GM18909 (cell line): ENCODE measurements at regions not wholly inside any gene's neighbourhood (a gene's known extent, or its start where the extent isn't known, plus 50 kb on each side); places are given as distances from the start of the nearest gene placed in this dataset.

ENCODE experiments used
- ATAC-seq: cut with Tn5 transposase; IDR thresholded peaks from one replicate; pipeline ENCODE4 v1.9.1; 2021; ENCODE audit warnings: mild to moderate bottlenecking; ENCODE audit not compliant: unreplicated experiment, poor library complexity

DNA sequence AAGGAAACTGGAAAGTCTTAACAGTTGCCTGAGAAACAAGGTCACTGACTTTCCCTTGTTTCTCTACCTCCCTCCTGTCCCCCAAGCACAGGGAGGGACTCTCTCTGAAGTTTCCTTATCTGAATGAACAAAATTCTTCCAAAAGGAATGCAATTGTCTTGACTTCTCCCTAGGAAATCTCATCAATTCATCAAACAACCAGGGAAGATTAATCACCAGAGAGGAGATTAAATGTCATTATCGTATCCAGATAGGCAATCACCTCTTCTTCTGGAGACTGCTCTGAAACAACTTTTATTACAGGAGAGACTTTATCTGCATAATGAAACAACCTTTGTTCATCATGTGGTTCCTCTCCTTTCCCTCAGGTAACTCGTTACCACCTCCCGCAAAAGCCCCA is 431.4 kb downstream of the SLC16A7 start:
- no peak for ATAC-seq

GRCh38 chr12:60034147-60034546 is 438.3 kb downstream of the SLC16A7 start:
- ATAC-seq = no peak

DNA sequence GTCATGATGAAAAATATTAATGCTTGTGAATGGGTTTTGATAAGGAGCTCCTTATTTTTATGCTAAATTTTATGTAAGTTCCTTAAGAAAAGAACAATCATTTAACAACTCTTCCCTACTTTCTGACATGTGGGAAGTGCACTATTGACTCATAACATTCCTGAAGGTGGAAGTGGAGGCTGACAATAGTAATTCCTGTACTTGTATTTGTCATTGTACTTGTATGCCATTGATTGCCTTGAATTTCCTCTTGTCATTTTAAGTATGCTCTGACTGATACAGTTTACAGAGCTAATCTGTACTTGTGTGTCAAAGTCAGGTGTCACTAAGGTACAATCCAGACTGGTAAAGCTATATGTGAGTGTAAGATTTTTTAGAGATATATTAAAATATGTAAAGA is 440.0 kb downstream of the SLC16A7 start:
- no peak for ATAC-seq

GRCh38 chr12:60042835-60043234 is 447.0 kb downstream of the SLC16A7 start:
- ATAC-seq = no peak

- ATAC-seq = no peak
Measured at GRCh38 chr12:60043236-60043635, 447.4 kb downstream of the SLC16A7 start.

GRCh38 chr12:60052483-60052882 is 456.7 kb downstream of the SLC16A7 start:
- no peak for ATAC-seq

DNA sequence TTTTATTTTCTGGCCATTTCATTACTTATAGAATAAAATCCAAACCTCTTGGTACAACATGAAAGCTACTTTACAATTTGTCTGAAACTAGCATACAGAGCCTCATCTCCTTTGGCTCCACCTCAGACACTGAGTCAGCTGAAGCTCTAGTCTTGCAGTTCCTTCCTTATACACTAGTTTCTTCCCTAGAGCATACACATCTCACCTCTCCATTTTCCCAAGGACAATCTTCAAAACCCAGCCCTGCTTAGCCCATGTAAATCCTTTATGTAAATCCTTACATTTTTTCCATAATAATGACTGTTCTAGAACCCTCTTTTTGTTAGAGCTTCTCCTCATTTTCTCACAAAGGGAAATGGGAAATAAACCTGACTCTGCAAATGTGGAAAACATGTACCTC is 463.4 kb downstream of the SLC16A7 start:
- no peak for ATAC-seq

GRCh38 chr12:60066655-60067054 is 470.8 kb downstream of the SLC16A7 start:
- ATAC-seq = no peak

GRCh38 chr12:60070552-60070951 is 474.7 kb downstream of the SLC16A7 start:
- no peak for ATAC-seq

GRCh38 chr12:60071759-60072191 is 475.9 kb downstream of the SLC16A7 start:
- no peak for ATAC-seq

DNA sequence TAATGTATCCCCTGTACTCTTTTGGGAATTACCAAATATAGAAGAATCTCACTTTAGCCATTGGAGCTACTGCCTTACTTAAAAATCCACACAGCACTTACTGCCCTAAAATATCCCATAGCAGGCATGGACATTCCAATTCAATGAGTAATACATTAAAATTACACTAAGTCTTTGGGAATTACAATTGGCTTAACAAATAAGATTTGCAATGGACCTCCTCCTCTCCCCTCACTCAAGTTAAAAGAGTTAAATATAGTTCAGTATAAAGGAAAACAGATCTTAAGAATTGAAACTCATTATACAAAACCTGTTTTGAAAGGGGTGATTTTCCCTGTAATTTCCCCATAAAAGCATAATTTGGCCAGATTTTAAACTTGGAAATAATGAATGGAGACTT is 477.1 kb downstream of the SLC16A7 start:
- ATAC-seq = no peak

- ATAC-seq = no peak
Measured at GRCh38 chr12:60075091-60075490, 479.3 kb downstream of the SLC16A7 start.

DNA sequence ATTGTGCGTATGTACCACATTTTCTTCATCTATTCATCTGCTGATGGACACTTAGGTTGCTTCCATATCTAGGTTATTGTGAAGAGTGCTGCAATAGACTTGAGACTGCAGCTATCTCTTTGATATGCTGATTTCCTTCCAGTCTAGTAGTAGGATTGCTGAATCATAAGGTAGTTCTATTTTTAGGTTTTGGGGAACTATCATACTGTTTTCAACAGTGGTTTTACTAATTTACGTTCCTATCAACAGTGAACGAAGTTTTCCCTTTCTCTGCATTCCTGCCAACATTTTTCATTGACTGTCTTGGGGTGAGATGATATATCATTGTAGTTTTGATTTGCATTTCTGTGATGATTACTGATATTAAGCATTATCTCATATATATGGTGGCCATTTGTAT is 482.2 kb downstream of the SLC16A7 start:
- no peak for ATAC-seq

- no peak for ATAC-seq
Measured at GRCh38 chr12:60093428-60093827, 497.6 kb downstream of the SLC16A7 start.

DNA sequence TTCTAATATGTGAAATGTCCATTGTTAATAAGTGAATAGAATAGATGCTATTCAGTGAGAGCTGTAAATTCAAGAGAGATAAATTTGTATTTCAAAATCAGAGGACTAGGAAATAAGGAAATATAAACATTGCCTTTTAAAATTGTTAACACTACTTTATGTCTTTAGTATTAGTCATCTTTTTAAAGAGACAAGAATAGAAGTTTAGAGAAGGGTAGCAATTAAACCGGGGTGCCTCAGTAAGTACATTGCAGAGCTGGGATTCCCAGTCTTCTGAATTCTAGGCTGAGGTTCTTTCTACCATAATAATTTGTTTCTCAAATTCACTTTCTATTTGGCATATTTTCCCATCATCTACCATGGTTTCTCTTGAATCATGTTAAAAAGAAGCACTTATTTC is 498.6 kb downstream of the SLC16A7 start:
- no peak for ATAC-seq

DNA sequence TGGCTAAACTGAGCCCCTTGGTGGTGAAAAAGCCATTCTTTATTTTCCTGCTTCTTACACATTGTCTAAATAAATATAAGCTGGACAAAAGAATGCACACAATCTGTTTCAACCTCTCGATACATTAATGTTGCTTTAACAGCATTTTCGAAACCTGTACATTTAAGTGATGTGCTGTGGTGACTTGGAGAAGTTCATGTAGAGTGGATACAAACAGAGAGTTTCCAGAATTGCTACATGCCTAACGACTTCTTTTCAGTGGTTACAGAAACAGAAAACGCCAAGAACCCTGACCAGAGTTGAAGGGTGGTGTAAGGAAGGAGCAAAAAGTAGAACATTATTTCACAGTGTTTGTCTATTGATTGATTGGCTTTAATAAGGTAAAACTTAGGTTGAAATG is 500.9 kb downstream of the SLC16A7 start:
- ATAC-seq = no peak

DNA sequence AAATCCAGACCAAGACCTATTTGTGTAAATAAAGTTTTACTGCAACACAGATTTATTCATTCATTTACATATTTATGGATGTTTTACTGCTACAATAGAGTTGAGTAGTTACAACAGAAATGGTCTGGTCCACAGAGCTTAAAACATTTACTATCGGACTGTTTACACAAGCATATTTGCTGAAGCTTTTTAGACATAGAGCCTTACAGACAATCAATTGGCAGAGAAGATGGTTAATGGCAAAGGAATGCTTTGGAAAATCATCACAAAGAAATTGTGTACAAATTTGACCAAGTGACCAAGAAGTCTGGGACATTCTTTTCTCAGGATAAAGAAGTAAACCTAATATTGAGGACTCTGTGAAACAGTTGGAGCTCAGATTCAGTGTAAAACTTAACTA is 504.3 kb downstream of the SLC16A7 start:
- ATAC-seq = no peak

GRCh38 chr12:60100852-60101251 is 505.0 kb downstream of the SLC16A7 start:
- no peak for ATAC-seq

GRCh38 chr12:60101715-60102114 is 505.9 kb downstream of the SLC16A7 start:
- ATAC-seq = no peak

- no peak for ATAC-seq
Measured at GRCh38 chr12:60106214-60106613, 510.4 kb downstream of the SLC16A7 start.

GRCh38 chr12:60107992-60108391 is 512.2 kb downstream of the SLC16A7 start:
- no peak for ATAC-seq

- ATAC-seq = no peak
Measured at GRCh38 chr12:60112063-60112462, 516.2 kb downstream of the SLC16A7 start.

DNA sequence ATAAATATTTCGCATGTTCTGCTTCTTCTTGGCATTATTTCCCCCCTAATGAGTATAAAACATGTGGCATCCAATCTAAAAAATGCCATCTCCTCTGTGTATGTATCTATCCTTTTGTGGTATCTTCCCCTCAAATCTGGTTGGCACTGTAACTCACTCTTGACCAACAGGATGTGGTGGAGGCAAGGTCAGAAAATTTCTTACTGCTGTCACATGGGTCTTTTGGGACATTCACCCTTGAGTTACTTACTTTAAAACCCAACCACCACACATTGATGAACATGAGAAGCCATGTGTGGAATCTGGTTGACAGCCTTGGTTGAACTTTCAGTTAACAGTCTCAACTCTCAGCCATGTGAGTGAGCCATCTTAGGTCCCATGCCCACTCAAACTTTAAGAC is 516.9 kb downstream of the SLC16A7 start:
- ATAC-seq = no peak
